Activated CD8-positive, alpha-beta T cell treated with anti-CD3 and anti-CD28 coated beads, Interleukin-2, amount 10 ng/mL, durations not matched to agents 7 days and 5 days (primary cell): ENCODE measurements at regions not wholly inside any gene's neighbourhood (a gene's known extent, or its start where the extent isn't known, plus 50 kb on each side); places are given as distances from the start of the nearest gene placed in this dataset.

ENCODE experiments used
- ATAC-seq: fragments of 150-1000 bp; cut with Tn5 transposase; one replicate; pipeline ENCODE4 v1.10.0; 2021; ENCODE audit warnings: moderate library complexity
- CTCF ChIA-PET: fragments of 350-600 bp; sonication (Branson Sonifier 250); formaldehyde crosslinking; loops from one replicate; lab custom pipeline; 2021; ENCODE audit warnings: antibody characterized with exemption; lab: Charles Lee
- POLR2A ChIA-PET: fragments of 350-600 bp; sonication (Branson Sonifier 250); formaldehyde crosslinking; loops from one replicate; lab custom pipeline; 2021; ENCODE audit warnings: antibody characterized with exemption; lab: Charles Lee
- DNase-seq: peaks from one replicate; pipeline ENCODE4 v3.0.0-alpha.2; 2020
- H3K27ac Mint-ChIP-seq: one replicate; pipeline ENCODE4 v1.8.0; 2021; ENCODE audit warnings: mild to moderate bottlenecking, mixed read lengths
- H3K27me3 Mint-ChIP-seq: one replicate; pipeline ENCODE4 v1.8.0; 2021; ENCODE audit warnings: low read depth, mixed read lengths
- H3K36me3 Mint-ChIP-seq: one replicate; pipeline ENCODE4 v1.8.0; 2021; ENCODE audit warnings: low read depth, mixed read lengths
- H3K4me1 Mint-ChIP-seq: one replicate; pipeline ENCODE4 v1.8.0; 2021; ENCODE audit warnings: low read depth, mixed read lengths
- H3K4me3 Mint-ChIP-seq: one replicate; pipeline ENCODE4 v1.8.0; 2021; ENCODE audit warnings: mild to moderate bottlenecking, mixed read lengths
- H3K9me3 Mint-ChIP-seq: one replicate; pipeline ENCODE4 v1.8.0; 2022; ENCODE audit warnings: mixed read lengths; ENCODE audit not compliant: insufficient read depth

- H3K36me3 Mint-ChIP-seq = no peaks in the 10 kb centered on the region
- H3K4me1 Mint-ChIP-seq = no peaks in the 10 kb centered on the region
- H3K4me3 Mint-ChIP-seq = no peak overlapping the region
- ATAC-seq = no peak
- no peak for DNase-seq
- peaks cover 5% of the 10 kb centered on the region for H3K27me3 Mint-ChIP-seq
- ChIA-PET CTCF (no interaction called here), POLR2A (no interaction called here)
- no peak overlapping the region for H3K27ac Mint-ChIP-seq
- no peaks in the 10 kb centered on the region for H3K9me3 Mint-ChIP-seq
These were observed 462.3 kb downstream of the PTPRU start for GRCh38 chr1:29698626-29699025.

GRCh38 chr1:29698033-29698432 lies 461.7 kb downstream of the PTPRU start:
- POLR2A ChIA-PET = no interaction called here
- CTCF ChIA-PET = no interaction called here
- no peak overlapping the region for H3K4me3 Mint-ChIP-seq
- DNase-seq (no peak), ATAC-seq (no peak)
- H3K4me1 Mint-ChIP-seq = no peaks in the 10 kb centered on the region
- H3K27ac Mint-ChIP-seq = no peak overlapping the region
- H3K36me3 Mint-ChIP-seq = no peaks in the 10 kb centered on the region
- peaks cover 5% of the 10 kb centered on the region for H3K27me3 Mint-ChIP-seq
- H3K9me3 Mint-ChIP-seq = no peaks in the 10 kb centered on the region

- no peak overlapping the region for H3K27ac Mint-ChIP-seq
- H3K4me3 Mint-ChIP-seq = no peak overlapping the region
- H3K27me3 Mint-ChIP-seq = peaks cover 2% of the 10 kb centered on the region
- ChIA-PET POLR2A (no interaction called here), CTCF (no interaction called here)
- H3K4me1 Mint-ChIP-seq = no peaks in the 10 kb centered on the region
- H3K9me3 Mint-ChIP-seq = no peaks in the 10 kb centered on the region
- no peak for ATAC-seq
- no peak for DNase-seq
- H3K36me3 Mint-ChIP-seq = no peaks in the 10 kb centered on the region
These were observed 461.1 kb downstream of the PTPRU start for GRCh38 chr1:29697391-29697780.

GRCh38 chr1:29696656-29697390 lies 460.5 kb downstream of the PTPRU start:
- ChIA-PET POLR2A (no interaction called here), CTCF (interaction anchor here (2.0 kb wide), 1 partner anchor 96 kb away, joined by 4 read pairs; no protein-coding TSS in a partner anchor)
- no peaks in the 10 kb centered on the region for H3K4me1 Mint-ChIP-seq

DNA sequence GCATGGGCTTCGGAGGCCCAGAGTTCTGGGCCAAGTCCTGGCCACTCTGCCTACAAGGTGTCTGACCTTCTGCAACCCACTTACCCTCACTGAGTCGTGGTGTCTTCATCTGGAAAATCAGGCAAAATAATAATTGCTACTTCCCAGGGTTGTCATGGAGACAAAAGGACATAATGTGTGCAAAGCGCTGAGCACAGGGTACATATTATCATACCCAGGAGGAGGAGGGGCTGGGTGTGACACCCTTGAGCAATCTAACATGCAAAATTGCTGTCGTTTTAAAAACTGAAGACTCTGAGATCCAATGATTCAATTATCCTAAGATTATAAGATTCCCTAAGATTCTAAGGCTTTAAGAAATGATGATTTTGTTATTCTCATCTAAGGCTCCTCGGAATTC lies 459.5 kb downstream of the PTPRU start:
- POLR2A ChIA-PET = no interaction called here
- no peaks in the 10 kb centered on the region for H3K9me3 Mint-ChIP-seq

More at GRCh38 chr1:29696656-29697390, 460.5 kb downstream of the PTPRU start:
- Mint-ChIP-seq H3K36me3 (no peaks in the 10 kb centered on the region), H3K9me3 (no peaks in the 10 kb centered on the region), H3K4me3 (no peak overlapping the region), H3K27ac (no peak overlapping the region), H3K27me3 (peaks cover 2% of the 10 kb centered on the region)
- DNase-seq (no peak), ATAC-seq (no peak)

DNA sequence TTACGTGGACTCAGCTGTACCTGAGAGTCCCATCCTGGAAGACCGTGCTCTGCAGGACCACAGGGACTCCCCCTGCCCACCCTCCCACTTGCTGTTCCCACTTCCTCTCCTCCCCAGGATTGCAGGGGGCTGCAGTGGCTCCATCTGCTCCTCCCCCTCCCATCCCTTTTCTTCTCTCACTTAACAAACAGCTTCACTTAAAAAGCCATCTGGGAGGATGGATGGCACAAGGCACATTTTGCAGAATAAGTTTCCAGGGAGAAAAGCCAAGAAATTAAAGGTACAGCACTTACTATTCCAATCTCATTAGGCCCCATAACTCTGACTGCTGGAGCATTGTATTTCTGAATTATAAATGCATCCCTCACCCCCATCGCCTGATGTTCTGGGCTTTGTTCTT lies 458.7 kb downstream of the PTPRU start:
- H3K4me1 Mint-ChIP-seq = no peaks in the 10 kb centered on the region
- H3K4me3 Mint-ChIP-seq = no peak overlapping the region
- CTCF ChIA-PET = interaction anchor here (2.0 kb wide), 1 partner anchor 98 kb away, joined by 4 read pairs; no protein-coding TSS in a partner anchor
- DNase-seq (no peak), ATAC-seq (no peak)
- H3K9me3 Mint-ChIP-seq = no peaks in the 10 kb centered on the region
- H3K36me3 Mint-ChIP-seq = no peaks in the 10 kb centered on the region
- H3K27ac Mint-ChIP-seq = no peak overlapping the region
- POLR2A ChIA-PET = no interaction called here
- peaks cover 8% of the 10 kb centered on the region for H3K27me3 Mint-ChIP-seq

More for the DNA sequence above, 459.5 kb downstream of the PTPRU start:
- DNase-seq = no peak
- Mint-ChIP-seq H3K27me3 (peaks cover 4% of the 10 kb centered on the region), H3K4me3 (no peak overlapping the region), H3K4me1 (no peaks in the 10 kb centered on the region), H3K36me3 (no peaks in the 10 kb centered on the region), H3K27ac (no peak overlapping the region)
- no peak for ATAC-seq
- CTCF ChIA-PET = interaction anchor here (2.0 kb wide), 1 partner anchor 97 kb away, joined by 4 read pairs; no protein-coding TSS in a partner anchor

DNA sequence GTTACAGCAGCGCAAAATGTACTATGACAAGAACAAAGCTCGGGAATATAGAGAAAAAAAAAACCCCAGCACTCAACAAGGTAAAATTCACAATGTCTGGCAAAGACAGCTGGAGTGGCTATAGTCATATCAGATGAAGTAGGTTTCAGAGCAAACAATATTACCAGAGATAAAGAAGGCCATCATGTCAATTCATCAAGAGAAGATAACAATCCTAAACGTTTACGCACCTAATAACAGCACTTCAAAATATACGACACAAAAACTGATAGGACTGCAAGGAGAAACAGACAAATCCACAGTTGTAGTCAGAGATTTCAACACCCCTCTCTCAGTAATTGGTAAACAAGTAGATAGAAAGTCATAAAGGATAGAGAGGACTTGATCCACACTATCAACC lies 455.2 kb downstream of the PTPRU start:
- ATAC-seq (no peak), DNase-seq (no peak)
- H3K36me3 Mint-ChIP-seq = no peaks in the 10 kb centered on the region
- CTCF ChIA-PET = no interaction called here
- no peak overlapping the region for H3K27ac Mint-ChIP-seq
- H3K27me3 Mint-ChIP-seq = peaks cover 12% of the 10 kb centered on the region
- POLR2A ChIA-PET = no interaction called here
- H3K4me1 Mint-ChIP-seq = peaks cover 10% of the 10 kb centered on the region
- no peaks in the 10 kb centered on the region for H3K9me3 Mint-ChIP-seq
- H3K4me3 Mint-ChIP-seq = no peak overlapping the region

DNA sequence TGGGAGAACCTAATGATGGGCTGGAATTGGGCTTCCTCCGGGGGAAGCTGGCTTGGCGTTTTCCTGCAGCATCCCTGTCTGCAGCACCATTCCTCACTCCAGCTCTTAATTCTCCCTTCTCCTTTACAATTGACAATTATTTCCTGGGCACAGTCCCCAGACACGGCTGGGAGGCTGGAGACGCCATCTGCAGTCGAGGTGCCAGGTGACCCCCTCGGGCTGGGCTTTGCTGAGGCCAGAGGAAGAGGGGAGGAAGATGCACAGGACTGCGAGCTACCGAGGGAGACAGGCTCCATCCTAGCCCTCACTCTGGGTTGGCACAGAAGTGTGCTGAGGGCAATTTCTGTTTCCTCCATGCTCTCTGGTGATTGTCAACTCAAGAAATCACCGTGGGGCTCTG lies 453.8 kb downstream of the PTPRU start:
- no peaks in the 10 kb centered on the region for H3K9me3 Mint-ChIP-seq
- H3K4me1 Mint-ChIP-seq = peaks cover 10% of the 10 kb centered on the region
- no peaks in the 10 kb centered on the region for H3K36me3 Mint-ChIP-seq
- no peak overlapping the region for H3K27ac Mint-ChIP-seq
- peaks cover 12% of the 10 kb centered on the region for H3K27me3 Mint-ChIP-seq
- H3K4me3 Mint-ChIP-seq = no peak overlapping the region
- ATAC-seq (no peak), DNase-seq (no peak)
- POLR2A ChIA-PET = no interaction called here
- CTCF ChIA-PET = no interaction called here

DNA sequence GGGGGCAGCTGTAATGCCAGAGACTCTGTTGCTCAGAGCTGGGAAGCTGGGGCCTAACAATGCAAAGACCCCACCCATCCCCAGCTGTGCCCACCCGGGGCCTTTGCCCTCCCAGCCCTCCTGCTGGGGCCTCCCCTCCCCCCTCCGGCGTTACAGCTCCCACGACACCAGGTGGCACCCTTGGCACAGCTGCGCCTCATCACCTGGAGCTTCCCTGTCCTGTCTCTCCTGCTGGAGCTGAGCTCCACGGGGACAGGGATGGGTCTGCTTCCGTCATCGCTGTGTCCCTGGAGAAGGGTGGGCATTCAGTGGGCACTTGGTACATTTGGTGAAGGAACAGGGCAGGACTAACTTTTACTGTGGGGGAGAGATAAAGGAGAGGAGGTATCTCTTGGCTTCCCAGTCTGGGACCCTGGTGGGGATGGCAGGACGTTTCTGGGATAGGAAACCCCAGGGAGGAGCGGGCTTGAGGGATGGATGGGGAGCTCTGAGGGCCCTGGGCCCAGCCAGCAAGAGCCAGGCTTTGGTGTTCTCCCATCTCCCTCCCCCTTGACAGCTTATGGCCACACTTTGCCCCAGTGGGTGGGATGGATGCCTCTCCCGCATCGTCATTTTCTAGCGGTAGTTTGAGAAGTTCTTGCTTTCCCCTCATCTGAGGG lies 453.2 kb downstream of the PTPRU start:
- POLR2A ChIA-PET = no interaction called here
- no peaks in the 10 kb centered on the region for H3K9me3 Mint-ChIP-seq
- H3K4me3 Mint-ChIP-seq = no peak overlapping the region

GRCh38 chr1:29688471-29689365 lies 452.4 kb downstream of the PTPRU start:
- H3K4me1 Mint-ChIP-seq = peaks cover 10% of the 10 kb centered on the region
- DNase-seq (no peak), ATAC-seq (no peak)
- POLR2A ChIA-PET = no interaction called here
- no peaks in the 10 kb centered on the region for H3K36me3 Mint-ChIP-seq
- CTCF ChIA-PET = interaction anchor here (1.1 kb wide), 1 partner anchor 544 kb away, joined by 3 read pairs; no protein-coding TSS in a partner anchor
- no peak overlapping the region for H3K4me3 Mint-ChIP-seq
- no peak overlapping the region for H3K27ac Mint-ChIP-seq
- H3K27me3 Mint-ChIP-seq = peaks cover 12% of the 10 kb centered on the region
- H3K9me3 Mint-ChIP-seq = no peaks in the 10 kb centered on the region

More for the DNA sequence above, 453.2 kb downstream of the PTPRU start:
- peaks cover 10% of the 10 kb centered on the region for H3K4me1 Mint-ChIP-seq
- DNase-seq = no peak
- no peaks in the 10 kb centered on the region for H3K36me3 Mint-ChIP-seq
- ATAC-seq = no peak
- peaks cover 12% of the 10 kb centered on the region for H3K27me3 Mint-ChIP-seq
- CTCF ChIA-PET = no interaction called here
- no peak overlapping the region for H3K27ac Mint-ChIP-seq

GRCh38 chr1:29687601-29688244 lies 451.4 kb downstream of the PTPRU start:
- no peak overlapping the region for H3K27ac Mint-ChIP-seq
- POLR2A ChIA-PET = no interaction called here

More at GRCh38 chr1:29687601-29688244, 451.4 kb downstream of the PTPRU start:
- DNase-seq = no peak
- no peaks in the 10 kb centered on the region for H3K9me3 Mint-ChIP-seq
- CTCF ChIA-PET = interaction anchor here (1.1 to 1.2 kb wide), 2 partner anchors 16 to 545 kb away, joined by 3 to 4 read pairs; no protein-coding TSS in a partner anchor
- no peak for ATAC-seq
- H3K27me3 Mint-ChIP-seq = peaks cover 12% of the 10 kb centered on the region
- H3K4me3 Mint-ChIP-seq = no peak overlapping the region
- H3K36me3 Mint-ChIP-seq = no peaks in the 10 kb centered on the region
- H3K4me1 Mint-ChIP-seq = peaks cover 10% of the 10 kb centered on the region
